GM19324 (cell line): ENCODE measurements at regions not wholly inside any gene's neighbourhood (a gene's known extent, or its start where the extent isn't known, plus 50 kb on each side); places are given as distances from the start of the nearest gene placed in this dataset.

Experiments
- ATAC-seq: cut with Tn5 transposase; IDR thresholded peaks from one replicate; pipeline ENCODE4 v1.9.1; 2021; ENCODE audit warnings: mild to moderate bottlenecking, moderate library complexity; ENCODE audit not compliant: unreplicated experiment, low FRiP score

- no peak for ATAC-seq
Measured at GRCh38 chr2:493228-493627, 184.0 kb downstream of the TMEM18 start.

GRCh38 chr2:492178-492577 is 185.0 kb downstream of the TMEM18 start:
- ATAC-seq, result no peak

- no peak for ATAC-seq
Measured at GRCh38 chr2:489838-490237, 187.4 kb downstream of the TMEM18 start.

GRCh38 chr2:489084-489483 is 188.1 kb downstream of the TMEM18 start:
- ATAC-seq, result no peak

GRCh38 chr2:487186-488079 is 189.8 kb downstream of the TMEM18 start:
- ATAC-seq, result no peak

- ATAC-seq, result no peak
Measured at GRCh38 chr2:486371-486770, 190.8 kb downstream of the TMEM18 start.

- no peak for ATAC-seq
Measured at GRCh38 chr2:481388-481787, 193.5 kb upstream of the ALKAL2 start.

- no peak for ATAC-seq
Measured at GRCh38 chr2:479490-480176, 191.7 kb upstream of the ALKAL2 start.

- ATAC-seq, result no peak
Measured at GRCh38 chr2:479031-479430, 191.1 kb upstream of the ALKAL2 start.

GRCh38 chr2:471560-471959 is 183.7 kb upstream of the ALKAL2 start:
- no peak for ATAC-seq

GRCh38 chr2:469514-469913 is 181.6 kb upstream of the ALKAL2 start:
- ATAC-seq, result no peak

GRCh38 chr2:468648-469336 is 180.9 kb upstream of the ALKAL2 start:
- ATAC-seq, result no peak

- ATAC-seq, result no peak
Measured at GRCh38 chr2:467892-468647, 180.2 kb upstream of the ALKAL2 start.

- ATAC-seq, result no peak
Measured at GRCh38 chr2:467543-467891, 179.6 kb upstream of the ALKAL2 start.

GRCh38 chr2:467101-467500 is 179.2 kb upstream of the ALKAL2 start:
- no peak for ATAC-seq

- ATAC-seq, result no peak
Measured at GRCh38 chr2:464562-465309, 176.8 kb upstream of the ALKAL2 start.

GRCh38 chr2:460861-461260 is 173.0 kb upstream of the ALKAL2 start:
- ATAC-seq, result no peak

GRCh38 chr2:459931-460330 is 172.0 kb upstream of the ALKAL2 start:
- ATAC-seq, result no peak

GRCh38 chr2:458425-458815 is 170.5 kb upstream of the ALKAL2 start:
- no peak for ATAC-seq

- no peak for ATAC-seq
Measured at GRCh38 chr2:457792-458424, 170.0 kb upstream of the ALKAL2 start.
